WTC11 (cell line): ENCODE measurements at regions not wholly inside any gene's neighbourhood (a gene's known extent, or its start where the extent isn't known, plus 50 kb on each side); places are given as distances from the start of the nearest gene placed in this dataset.

Experiments used
- FOXJ3 ChIP-seq: sonication (generic); formaldehyde crosslinking; IDR thresholded peaks from 2 replicates; pipeline ENCODE4 v1.9.0; 2021; ENCODE audit warnings: missing genetic modification reagents, mild to moderate bottlenecking, borderline replicate concordance
- FOXP1 ChIP-seq: sonication (generic); formaldehyde crosslinking; IDR thresholded peaks from 2 replicates; pipeline ENCODE4 v1.8.0; 2022; ENCODE audit warnings: missing genetic modification reagents, mild to moderate bottlenecking, moderate library complexity, borderline replicate concordance
- JUN ChIP-seq: sonication (generic); formaldehyde crosslinking; IDR thresholded peaks from 2 replicates; pipeline ENCODE4 v1.8.0; 2023; ENCODE audit warnings: mild to moderate bottlenecking, missing genetic modification reagents
- MXD4 ChIP-seq: fragments of 250-450 bp; sonication (Bioruptor Pico); IDR thresholded peaks from 2 replicates; pipeline ENCODE4 v1.8.0; 2021; ENCODE audit warnings: mild to moderate bottlenecking, moderate library complexity, borderline replicate concordance
- RELA ChIP-seq: sonication (generic); formaldehyde crosslinking; IDR thresholded peaks from 2 replicates; pipeline ENCODE4 v1.8.1; 2022; ENCODE audit warnings: missing genetic modification reagents, mild to moderate bottlenecking, borderline replicate concordance
- SP1 ChIP-seq: sonication (generic); formaldehyde crosslinking; conservative IDR thresholded peaks from 2 replicates; pipeline ENCODE4 v1.8.1; 2022; ENCODE audit warnings: missing genetic modification reagents
- ZNF138 ChIP-seq: sonication (generic); formaldehyde crosslinking; conservative IDR thresholded peaks from 2 replicates; pipeline ENCODE4 v1.8.1; 2022; ENCODE audit warnings: mild to moderate bottlenecking, moderate library complexity, missing genetic modification reagents
- TF ChIP-seq, protein P1 (sequence below): sonication (generic); formaldehyde crosslinking; IDR thresholded peaks from 2 replicates; pipeline ENCODE4 v1.8.0; 2022; ENCODE audit warnings: mild to moderate bottlenecking, missing genetic modification reagents
- TF ChIP-seq, protein P2 (sequence below): fragments of 200-600 bp; IDR thresholded peaks from 2 replicates; pipeline ENCODE4 v1.8.0; 2022; ENCODE audit warnings: antibody characterized with exemption
- TF ChIP-seq, protein P3 (sequence below): sonication (generic); formaldehyde crosslinking; IDR thresholded peaks from 2 replicates; pipeline ENCODE4 v1.8.1; 2022; ENCODE audit warnings: low read depth, missing genetic modification reagents, borderline replicate concordance
- TF ChIP-seq, protein P4 (sequence below): sonication (generic); formaldehyde crosslinking; IDR thresholded peaks from 2 replicates; pipeline ENCODE4 v1.8.1; 2023; ENCODE audit warnings: mild to moderate bottlenecking, moderate library complexity, missing genetic modification reagents
- TF ChIP-seq, protein P5 (sequence below): fragments of 250-450 bp; sonication (Bioruptor Pico); IDR thresholded peaks from 2 replicates; pipeline ENCODE4 v1.9.0; 2021; ENCODE audit warnings: mild to moderate bottlenecking

DNA sequence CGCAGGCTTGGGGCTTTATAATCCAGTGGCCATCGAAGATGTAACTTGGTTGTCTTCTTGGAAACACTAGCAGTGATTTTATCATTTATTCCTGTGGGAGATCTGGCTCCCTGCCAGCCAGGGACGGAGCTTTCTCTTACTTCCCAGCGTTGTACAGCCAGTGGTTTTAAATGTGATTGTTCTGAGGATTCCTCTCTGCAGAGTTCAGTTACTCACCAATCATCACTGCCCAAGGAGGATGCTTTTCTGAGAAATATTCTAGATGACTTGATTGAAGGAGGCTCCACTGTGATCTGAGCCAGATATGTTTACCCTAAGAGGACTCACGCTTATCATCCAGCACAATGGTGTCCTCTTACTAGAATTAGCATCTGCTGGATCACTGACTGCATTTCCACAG lies 744.3 kb downstream of the RNF144A start:
- TF ChIP-seq, protein P1, sequence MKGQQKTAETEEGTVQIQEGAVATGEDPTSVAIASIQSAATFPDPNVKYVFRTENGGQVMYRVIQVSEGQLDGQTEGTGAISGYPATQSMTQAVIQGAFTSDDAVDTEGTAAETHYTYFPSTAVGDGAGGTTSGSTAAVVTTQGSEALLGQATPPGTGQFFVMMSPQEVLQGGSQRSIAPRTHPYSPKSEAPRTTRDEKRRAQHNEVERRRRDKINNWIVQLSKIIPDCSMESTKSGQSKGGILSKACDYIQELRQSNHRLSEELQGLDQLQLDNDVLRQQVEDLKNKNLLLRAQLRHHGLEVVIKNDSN (CRISPR knock-in tag), result no peak
- TF ChIP-seq, protein P2, sequence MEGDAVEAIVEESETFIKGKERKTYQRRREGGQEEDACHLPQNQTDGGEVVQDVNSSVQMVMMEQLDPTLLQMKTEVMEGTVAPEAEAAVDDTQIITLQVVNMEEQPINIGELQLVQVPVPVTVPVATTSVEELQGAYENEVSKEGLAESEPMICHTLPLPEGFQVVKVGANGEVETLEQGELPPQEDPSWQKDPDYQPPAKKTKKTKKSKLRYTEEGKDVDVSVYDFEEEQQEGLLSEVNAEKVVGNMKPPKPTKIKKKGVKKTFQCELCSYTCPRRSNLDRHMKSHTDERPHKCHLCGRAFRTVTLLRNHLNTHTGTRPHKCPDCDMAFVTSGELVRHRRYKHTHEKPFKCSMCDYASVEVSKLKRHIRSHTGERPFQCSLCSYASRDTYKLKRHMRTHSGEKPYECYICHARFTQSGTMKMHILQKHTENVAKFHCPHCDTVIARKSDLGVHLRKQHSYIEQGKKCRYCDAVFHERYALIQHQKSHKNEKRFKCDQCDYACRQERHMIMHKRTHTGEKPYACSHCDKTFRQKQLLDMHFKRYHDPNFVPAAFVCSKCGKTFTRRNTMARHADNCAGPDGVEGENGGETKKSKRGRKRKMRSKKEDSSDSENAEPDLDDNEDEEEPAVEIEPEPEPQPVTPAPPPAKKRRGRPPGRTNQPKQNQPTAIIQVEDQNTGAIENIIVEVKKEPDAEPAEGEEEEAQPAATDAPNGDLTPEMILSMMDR, result no peak
- TF ChIP-seq JUN (CRISPR knock-in tag), result no peak
- TF ChIP-seq MXD4, result no peak
- TF ChIP-seq, protein P3, sequence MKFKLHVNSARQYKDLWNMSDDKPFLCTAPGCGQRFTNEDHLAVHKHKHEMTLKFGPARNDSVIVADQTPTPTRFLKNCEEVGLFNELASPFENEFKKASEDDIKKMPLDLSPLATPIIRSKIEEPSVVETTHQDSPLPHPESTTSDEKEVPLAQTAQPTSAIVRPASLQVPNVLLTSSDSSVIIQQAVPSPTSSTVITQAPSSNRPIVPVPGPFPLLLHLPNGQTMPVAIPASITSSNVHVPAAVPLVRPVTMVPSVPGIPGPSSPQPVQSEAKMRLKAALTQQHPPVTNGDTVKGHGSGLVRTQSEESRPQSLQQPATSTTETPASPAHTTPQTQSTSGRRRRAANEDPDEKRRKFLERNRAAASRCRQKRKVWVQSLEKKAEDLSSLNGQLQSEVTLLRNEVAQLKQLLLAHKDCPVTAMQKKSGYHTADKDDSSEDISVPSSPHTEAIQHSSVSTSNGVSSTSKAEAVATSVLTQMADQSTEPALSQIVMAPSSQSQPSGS (CRISPR knock-in tag), result no peak
- TF ChIP-seq SP1 (CRISPR knock-in tag), result no peak
- TF ChIP-seq, protein P4, sequence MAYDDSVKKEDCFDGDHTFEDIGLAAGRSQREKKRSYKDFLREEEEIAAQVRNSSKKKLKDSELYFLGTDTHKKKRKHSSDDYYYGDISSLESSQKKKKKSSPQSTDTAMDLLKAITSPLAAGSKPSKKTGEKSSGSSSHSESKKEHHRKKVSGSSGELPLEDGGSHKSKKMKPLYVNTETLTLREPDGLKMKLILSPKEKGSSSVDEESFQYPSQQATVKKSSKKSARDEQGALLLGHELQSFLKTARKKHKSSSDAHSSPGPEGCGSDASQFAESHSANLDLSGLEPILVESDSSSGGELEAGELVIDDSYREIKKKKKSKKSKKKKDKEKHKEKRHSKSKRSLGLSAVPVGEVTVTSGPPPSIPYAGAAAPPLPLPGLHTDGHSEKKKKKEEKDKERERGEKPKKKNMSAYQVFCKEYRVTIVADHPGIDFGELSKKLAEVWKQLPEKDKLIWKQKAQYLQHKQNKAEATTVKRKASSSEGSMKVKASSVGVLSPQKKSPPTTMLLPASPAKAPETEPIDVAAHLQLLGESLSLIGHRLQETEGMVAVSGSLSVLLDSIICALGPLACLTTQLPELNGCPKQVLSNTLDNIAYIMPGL (CRISPR knock-in tag), result no peak
- no peak for TF ChIP-seq FOXP1 (CRISPR knock-in tag)
- no peak for TF ChIP-seq FOXJ3 (CRISPR knock-in tag)
- TF ChIP-seq, protein P5, sequence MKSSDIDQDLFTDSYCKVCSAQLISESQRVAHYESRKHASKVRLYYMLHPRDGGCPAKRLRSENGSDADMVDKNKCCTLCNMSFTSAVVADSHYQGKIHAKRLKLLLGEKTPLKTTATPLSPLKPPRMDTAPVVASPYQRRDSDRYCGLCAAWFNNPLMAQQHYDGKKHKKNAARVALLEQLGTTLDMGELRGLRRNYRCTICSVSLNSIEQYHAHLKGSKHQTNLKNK, result no peak
- TF ChIP-seq RELA (CRISPR knock-in tag), result no peak
- no peak for TF ChIP-seq ZNF138
